OCI-LY1 (cell line): ENCODE measurements at regions not wholly inside any gene's neighbourhood (a gene's known extent, or its start where the extent isn't known, plus 50 kb on each side); places are given as distances from the start of the nearest gene placed in this dataset.

Experiments used
- H2AFZ ChIP-seq: fragments of 200-600 bp; sonication (generic), shearing (Covaris generic); 2 replicates; pipeline ENCODE4 v1.6.0; 2014; ENCODE audit warnings: antibody characterized with exemption, mild to moderate bottlenecking, low read length
- H3F3A ChIP-seq: fragments of 200-600 bp; sonication (generic), shearing (Covaris generic); 2 replicates; pipeline ENCODE4 v1.6.0; 2014; ENCODE audit warnings: mild to moderate bottlenecking, antibody characterized with exemption, low read length, moderate library complexity; ENCODE audit not compliant: insufficient read depth
- H3K27ac ChIP-seq: fragments of 200-600 bp; sonication (generic); 2 replicates; pipeline ENCODE4 v1.5.1; 2014; ENCODE audit warnings: low read length, mixed run types, mild to moderate bottlenecking, low read depth; ENCODE audit not compliant: poor library complexity, severe bottlenecking
- H3K27me3 ChIP-seq: fragments of 200-600 bp; sonication (generic); 2 replicates; pipeline ENCODE4 v1.6.0; 2014; ENCODE audit warnings: antibody characterized with exemption, mild to moderate bottlenecking, low read length, moderate library complexity; ENCODE audit not compliant: insufficient read depth
- H3K36me3 ChIP-seq: fragments of 200-600 bp; sonication (generic); 2 replicates; pipeline ENCODE4 v1.6.1; 2014; ENCODE audit warnings: mild to moderate bottlenecking, antibody characterized with exemption, low read length, moderate library complexity, mixed read lengths; ENCODE audit not compliant: insufficient read depth
- H3K4me1 ChIP-seq: fragments of 200-600 bp; sonication (generic); 2 replicates; pipeline ENCODE4 v1.5.1; 2014; ENCODE audit warnings: mild to moderate bottlenecking, low read length, moderate library complexity; ENCODE audit not compliant: insufficient read depth, severe bottlenecking
- H3K4me2 ChIP-seq: fragments of 200-600 bp; sonication (generic), shearing (Covaris generic); 2 replicates; pipeline ENCODE4 v1.6.1; 2014; ENCODE audit warnings: low read length
- H3K4me3 ChIP-seq: fragments of 200-600 bp; sonication (generic); 2 replicates; pipeline ENCODE4 v1.5.1; 2014; ENCODE audit warnings: low read length, low read depth, mild to moderate bottlenecking, mixed read lengths; ENCODE audit not compliant: poor library complexity, severe bottlenecking
- H3K79me2 ChIP-seq: fragments of 200-600 bp; shearing (Covaris generic); 2 replicates; pipeline ENCODE4 v1.6.1; 2016; ENCODE audit warnings: mixed run types, low read length, mixed read lengths; ENCODE audit not compliant: insufficient read depth
- H3K9ac ChIP-seq: fragments of 200-600 bp; sonication (generic), shearing (Covaris generic); 2 replicates; pipeline ENCODE4 v1.6.1; 2014; ENCODE audit warnings: mild to moderate bottlenecking, low read length, mixed read lengths
- H3K9me2 ChIP-seq: fragments of 200-600 bp; sonication (generic), shearing (Covaris generic); 2 replicates; pipeline ENCODE4 v1.6.1; 2014; ENCODE audit warnings: low read depth, mild to moderate bottlenecking, low read length, mixed read lengths
- H3K9me3 ChIP-seq: fragments of 200-600 bp; shearing (Covaris generic); 2 replicates; pipeline ENCODE4 v1.6.1; 2014; ENCODE audit warnings: low read length, mixed read lengths
- H4K20me1 ChIP-seq: fragments of 200-600 bp; sonication (generic), shearing (Covaris generic); 2 replicates; pipeline ENCODE4 v1.6.0; 2016; ENCODE audit warnings: mild to moderate bottlenecking, low read length; ENCODE audit not compliant: insufficient read depth
- EZH2 ChIP-seq: fragments of 200-600 bp; sonication (generic), shearing (Covaris generic); IDR thresholded peaks from 2 replicates; pipeline ENCODE4 v1.8.0; 2017; ENCODE audit warnings: borderline replicate concordance, mixed run types, mild to moderate bottlenecking, antibody characterized with exemption, low read length, moderate library complexity, mixed read lengths
- TF ChIP-seq, protein P1 (sequence below): fragments of 200-600 bp; sonication (generic), shearing (Covaris generic); IDR thresholded peaks from 2 replicates; pipeline ENCODE4 v1.5.1; 2017; ENCODE audit warnings: mild to moderate bottlenecking, antibody characterized with exemption, low read length, moderate library complexity, mixed read lengths

DNA sequence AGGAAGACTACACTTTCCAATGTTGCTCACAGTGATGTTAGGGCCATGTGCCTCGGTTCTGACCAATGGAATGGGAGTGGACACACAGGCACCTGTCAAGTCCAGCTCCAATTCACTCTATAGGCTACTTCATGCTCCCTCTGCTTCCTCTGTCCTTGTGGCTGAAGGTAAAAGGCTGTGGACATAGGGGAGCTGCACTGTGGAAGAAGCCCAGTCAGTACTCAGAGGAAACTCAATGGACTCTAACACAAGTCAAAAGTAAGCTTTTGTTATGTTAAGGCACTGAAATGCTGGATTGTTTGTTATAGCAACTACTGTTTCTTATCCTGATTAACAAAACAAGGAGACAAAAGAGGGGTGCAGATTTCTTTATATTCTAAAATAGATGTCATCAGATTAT is 278.2 kb downstream of the BCL11B start:
- no peak for TF ChIP-seq EZH2
- no peak overlapping the region for H2AFZ ChIP-seq
- no peaks in the 10 kb centered on the region for H3K36me3 ChIP-seq
- no peaks in the 10 kb centered on the region for H3K9me3 ChIP-seq
- no peaks in the 10 kb centered on the region for H3K79me2 ChIP-seq
- H3K27ac ChIP-seq = no peak overlapping the region
- H3K4me2 ChIP-seq = no peak overlapping the region
- H4K20me1 ChIP-seq = no peaks in the 10 kb centered on the region
- H3K27me3 ChIP-seq = no peaks in the 10 kb centered on the region
- no peak overlapping the region for H3K9ac ChIP-seq
- H3K9me2 ChIP-seq = no peaks in the 10 kb centered on the region
- no peak overlapping the region for H3K4me3 ChIP-seq
- no peaks in the 10 kb centered on the region for H3F3A ChIP-seq
- H3K4me1 ChIP-seq = no peaks in the 10 kb centered on the region

- Histone ChIP-seq H3K9me3 (no peaks in the 10 kb centered on the region), H2AFZ (no peak overlapping the region), H3K27ac (no peak overlapping the region), H3K4me2 (no peak overlapping the region), H3K27me3 (no peaks in the 10 kb centered on the region), H3F3A (no peaks in the 10 kb centered on the region), H3K4me3 (no peak overlapping the region), H3K79me2 (no peaks in the 10 kb centered on the region), H4K20me1 (no peaks in the 10 kb centered on the region), H3K9ac (no peak overlapping the region), H3K4me1 (no peaks in the 10 kb centered on the region), H3K9me2 (no peaks in the 10 kb centered on the region), H3K36me3 (no peaks in the 10 kb centered on the region)
- no peak for TF ChIP-seq EZH2
- TF ChIP-seq, protein P1, sequence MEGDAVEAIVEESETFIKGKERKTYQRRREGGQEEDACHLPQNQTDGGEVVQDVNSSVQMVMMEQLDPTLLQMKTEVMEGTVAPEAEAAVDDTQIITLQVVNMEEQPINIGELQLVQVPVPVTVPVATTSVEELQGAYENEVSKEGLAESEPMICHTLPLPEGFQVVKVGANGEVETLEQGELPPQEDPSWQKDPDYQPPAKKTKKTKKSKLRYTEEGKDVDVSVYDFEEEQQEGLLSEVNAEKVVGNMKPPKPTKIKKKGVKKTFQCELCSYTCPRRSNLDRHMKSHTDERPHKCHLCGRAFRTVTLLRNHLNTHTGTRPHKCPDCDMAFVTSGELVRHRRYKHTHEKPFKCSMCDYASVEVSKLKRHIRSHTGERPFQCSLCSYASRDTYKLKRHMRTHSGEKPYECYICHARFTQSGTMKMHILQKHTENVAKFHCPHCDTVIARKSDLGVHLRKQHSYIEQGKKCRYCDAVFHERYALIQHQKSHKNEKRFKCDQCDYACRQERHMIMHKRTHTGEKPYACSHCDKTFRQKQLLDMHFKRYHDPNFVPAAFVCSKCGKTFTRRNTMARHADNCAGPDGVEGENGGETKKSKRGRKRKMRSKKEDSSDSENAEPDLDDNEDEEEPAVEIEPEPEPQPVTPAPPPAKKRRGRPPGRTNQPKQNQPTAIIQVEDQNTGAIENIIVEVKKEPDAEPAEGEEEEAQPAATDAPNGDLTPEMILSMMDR = no peak
Measured at GRCh38 chr14:98994561-98994960, 277.4 kb downstream of the BCL11B start.

- TF ChIP-seq, protein P1 = no peak
- no peak for TF ChIP-seq EZH2
- H3K4me1 ChIP-seq = no peaks in the 10 kb centered on the region
- H3K36me3 ChIP-seq = no peaks in the 10 kb centered on the region
- H3K27ac ChIP-seq = no peak overlapping the region
- no peaks in the 10 kb centered on the region for H4K20me1 ChIP-seq
- H3K9me3 ChIP-seq = no peaks in the 10 kb centered on the region
- no peaks in the 10 kb centered on the region for H3F3A ChIP-seq
- no peaks in the 10 kb centered on the region for H3K79me2 ChIP-seq
- no peaks in the 10 kb centered on the region for H3K9me2 ChIP-seq
- no peak overlapping the region for H2AFZ ChIP-seq
- no peaks in the 10 kb centered on the region for H3K27me3 ChIP-seq
- no peak overlapping the region for H3K9ac ChIP-seq
- no peak overlapping the region for H3K4me2 ChIP-seq
- no peak overlapping the region for H3K4me3 ChIP-seq
Measured at GRCh38 chr14:98997526-98998205, 274.3 kb downstream of the BCL11B start.

- no peaks in the 10 kb centered on the region for H3K36me3 ChIP-seq
- H3K9me2 ChIP-seq = no peaks in the 10 kb centered on the region
- no peak overlapping the region for H3K4me2 ChIP-seq
- H3K79me2 ChIP-seq = no peaks in the 10 kb centered on the region
- H3K4me3 ChIP-seq = no peak overlapping the region
- TF ChIP-seq, protein P1 = no peak
- TF ChIP-seq EZH2 = no peak
- no peak overlapping the region for H3K27ac ChIP-seq
- no peaks in the 10 kb centered on the region for H3K4me1 ChIP-seq
- H3F3A ChIP-seq = no peaks in the 10 kb centered on the region
- H2AFZ ChIP-seq = no peak overlapping the region
- H3K9me3 ChIP-seq = no peaks in the 10 kb centered on the region
- no peaks in the 10 kb centered on the region for H3K27me3 ChIP-seq
- H3K9ac ChIP-seq = no peak overlapping the region
- H4K20me1 ChIP-seq = no peaks in the 10 kb centered on the region
Measured at GRCh38 chr14:98999345-98999744, 272.7 kb downstream of the BCL11B start.
